ENCODE measurements at regions not wholly inside any gene's neighbourhood (a gene's known extent, or its start where the extent isn't known, plus 50 kb on each side); places are given as distances from the start of the nearest gene placed in this dataset.

DNA sequence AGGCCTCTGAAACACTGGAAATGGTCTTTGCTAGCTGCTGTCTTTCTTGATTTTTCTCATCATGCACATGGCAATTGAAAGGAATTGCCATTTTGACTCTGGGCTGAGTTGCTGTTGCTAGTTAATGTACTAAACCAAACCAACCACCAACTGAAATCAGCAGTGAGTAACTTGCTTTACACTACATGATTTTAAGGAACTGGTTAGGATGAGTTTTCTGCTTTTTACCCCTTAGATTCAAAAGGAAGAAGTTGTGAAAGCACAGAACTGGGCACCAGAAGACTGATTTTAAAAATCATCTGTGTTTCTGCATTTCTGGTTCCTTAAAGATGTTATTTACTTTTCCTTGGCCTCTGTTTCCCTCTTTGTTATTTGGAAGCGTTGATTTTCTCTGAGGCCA lies 361.9 kb downstream of the HLX start:
- H2BK120ac ChIP-seq (ENCODE audit: low read depth, low read length), result no peak overlapping the region
- H3K79me1 ChIP-seq (ENCODE audit: low read depth, low read length), result no peaks in the 10 kb centered on the region
- H3K9me3 ChIP-seq (replicated peaks in 1 of 2; ENCODE audit: control insufficient read depth in 2 of 2, insufficient read depth in 1 of 2, low read depth in 1 of 2, low read length in 2 of 2), result no peaks in the 10 kb centered on the region
- H3K27me3 ChIP-seq (ENCODE audit: control insufficient read depth in 3 of 3, insufficient read depth in 3 of 3, low read depth in 1 of 3, low read length in 3 of 3), result no peaks in the 10 kb centered on the region
- H3K4me1 ChIP-seq (ENCODE audit: control insufficient read depth in 2 of 2, insufficient read depth in 1 of 2, low read depth in 1 of 2, low read length in 2 of 2), result no peaks in the 10 kb centered on the region
- no peak overlapping the region for H4K8ac ChIP-seq (ENCODE audit: low read depth, low read length)
- H2BK12ac ChIP-seq (ENCODE audit: low read length), result no peak overlapping the region
- H3K23ac ChIP-seq (ENCODE audit: low read depth, low read length, poor library complexity), result no peak overlapping the region
- no peak overlapping the region for H2AK5ac ChIP-seq (ENCODE audit: low read depth, low read length)
- no peak overlapping the region for H2AFZ ChIP-seq (ENCODE audit: low read length)
- H3K9ac ChIP-seq (ENCODE audit: low read depth, low read length, poor library complexity), result no peak overlapping the region
- no peak overlapping the region for H3K4ac ChIP-seq (ENCODE audit: low read length)
- DNase-seq (ENCODE audit: low spot score), result no peak
- no peak overlapping the region for H3K4me3 ChIP-seq (ENCODE audit: low read length in 2 of 2)
- WGBS, 2 donors (ENCODE audit: extremely low coverage in 2 of 2, insufficient read length in 2 of 2, insufficient replicate concordance in 1 of 2), result no CpG with 5 or more reads among the region's 1 CpG
- no peaks in the 10 kb centered on the region for H3K36me3 ChIP-seq (replicated peaks in 1 of 2; ENCODE audit: control insufficient read depth in 2 of 2, insufficient read depth in 2 of 2, low read length in 2 of 2)
- H3K27ac ChIP-seq (replicated peaks; ENCODE audit: low read length), result no peak overlapping the region
- no peak overlapping the region for H2BK15ac ChIP-seq (ENCODE audit: low read length)
- no peak overlapping the region for H4K91ac ChIP-seq (ENCODE audit: low read depth, low read length, poor library complexity)
- H2BK5ac ChIP-seq (ENCODE audit: low read length), result no peak overlapping the region
- H3K14ac ChIP-seq (ENCODE audit: low read length), result no peak overlapping the region
- no peak overlapping the region for H3K4me2 ChIP-seq (ENCODE audit: insufficient read depth, low read length, poor library complexity, severe bottlenecking)
- no peak overlapping the region for H3K18ac ChIP-seq (ENCODE audit: low read length)

DNA sequence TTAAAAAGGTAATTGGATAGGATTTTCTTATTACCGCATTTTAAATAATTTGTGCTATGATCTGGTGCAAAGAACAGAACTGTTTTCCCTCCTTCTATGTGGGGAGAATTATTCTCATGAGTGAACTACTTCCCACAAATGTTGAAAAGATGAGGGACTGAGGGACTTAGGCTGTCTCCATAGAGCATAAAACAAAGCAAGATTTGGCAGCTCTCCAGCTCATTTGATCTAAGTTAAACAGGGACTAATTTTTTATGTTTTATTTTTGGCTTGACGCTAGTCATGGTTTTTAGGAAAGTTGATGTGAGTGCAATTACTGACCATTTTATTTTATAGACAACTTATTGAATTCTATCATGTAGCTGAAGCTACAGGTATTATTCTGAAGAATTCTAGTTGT lies 362.3 kb downstream of the HLX start:
- H3K79me1 ChIP-seq (ENCODE audit: low read depth, low read length), result no peaks in the 10 kb centered on the region
- no CpG with 5 or more reads among the region's 2 CpGs for WGBS, 2 donors (ENCODE audit: extremely low coverage in 2 of 2, insufficient read length in 2 of 2, insufficient replicate concordance in 1 of 2)
- no peak overlapping the region for H2AK5ac ChIP-seq (ENCODE audit: low read depth, low read length)
- H3K23ac ChIP-seq (ENCODE audit: low read depth, low read length, poor library complexity), result no peak overlapping the region
- H3K18ac ChIP-seq (ENCODE audit: low read length), result no peak overlapping the region
- H4K8ac ChIP-seq (ENCODE audit: low read depth, low read length), result no peak overlapping the region
- H2BK12ac ChIP-seq (ENCODE audit: low read length), result no peak overlapping the region
- H2BK120ac ChIP-seq (ENCODE audit: low read depth, low read length), result no peak overlapping the region
- H3K36me3 ChIP-seq (replicated peaks in 1 of 2; ENCODE audit: control insufficient read depth in 2 of 2, insufficient read depth in 2 of 2, low read length in 2 of 2), result no peaks in the 10 kb centered on the region
- no peak overlapping the region for H3K14ac ChIP-seq (ENCODE audit: low read length)
- H2AFZ ChIP-seq (ENCODE audit: low read length), result no peak overlapping the region
- H3K4me2 ChIP-seq (ENCODE audit: insufficient read depth, low read length, poor library complexity, severe bottlenecking), result no peak overlapping the region
- no peak for DNase-seq (ENCODE audit: low spot score)
- H3K4me3 ChIP-seq (ENCODE audit: low read length in 2 of 2), result no peak overlapping the region
- no peaks in the 10 kb centered on the region for H3K9me3 ChIP-seq (replicated peaks in 1 of 2; ENCODE audit: control insufficient read depth in 2 of 2, insufficient read depth in 1 of 2, low read depth in 1 of 2, low read length in 2 of 2)
- H3K27me3 ChIP-seq (ENCODE audit: control insufficient read depth in 3 of 3, insufficient read depth in 3 of 3, low read depth in 1 of 3, low read length in 3 of 3), result no peaks in the 10 kb centered on the region
- no peak overlapping the region for H3K9ac ChIP-seq (ENCODE audit: low read depth, low read length, poor library complexity)
- H2BK5ac ChIP-seq (ENCODE audit: low read length), result no peak overlapping the region
- no peak overlapping the region for H3K27ac ChIP-seq (replicated peaks; ENCODE audit: low read length)
- H3K4me1 ChIP-seq (ENCODE audit: control insufficient read depth in 2 of 2, insufficient read depth in 1 of 2, low read depth in 1 of 2, low read length in 2 of 2), result no peaks in the 10 kb centered on the region
- no peak overlapping the region for H4K91ac ChIP-seq (ENCODE audit: low read depth, low read length, poor library complexity)
- no peak overlapping the region for H3K4ac ChIP-seq (ENCODE audit: low read length)
- no peak overlapping the region for H2BK15ac ChIP-seq (ENCODE audit: low read length)

- H4K91ac ChIP-seq (ENCODE audit: low read depth, low read length, poor library complexity), result no peak overlapping the region
- no peak overlapping the region for H3K4me3 ChIP-seq (ENCODE audit: low read length in 2 of 2)
- no peak overlapping the region for H3K27ac ChIP-seq (replicated peaks; ENCODE audit: low read length)
- H2AFZ ChIP-seq (ENCODE audit: low read length), result no peak overlapping the region
- no peak for DNase-seq (ENCODE audit: low spot score)
- H4K8ac ChIP-seq (ENCODE audit: low read depth, low read length), result no peak overlapping the region
- no peaks in the 10 kb centered on the region for H3K9me3 ChIP-seq (replicated peaks in 1 of 2; ENCODE audit: control insufficient read depth in 2 of 2, insufficient read depth in 1 of 2, low read depth in 1 of 2, low read length in 2 of 2)
- no peak overlapping the region for H3K18ac ChIP-seq (ENCODE audit: low read length)
- H3K79me1 ChIP-seq (ENCODE audit: low read depth, low read length), result no peaks in the 10 kb centered on the region
- no peak overlapping the region for H2BK15ac ChIP-seq (ENCODE audit: low read length)
- no peak overlapping the region for H3K4me2 ChIP-seq (ENCODE audit: insufficient read depth, low read length, poor library complexity, severe bottlenecking)
- H3K23ac ChIP-seq (ENCODE audit: low read depth, low read length, poor library complexity), result no peak overlapping the region
- no peaks in the 10 kb centered on the region for H3K36me3 ChIP-seq (replicated peaks in 1 of 2; ENCODE audit: control insufficient read depth in 2 of 2, insufficient read depth in 2 of 2, low read length in 2 of 2)
- H3K4ac ChIP-seq (ENCODE audit: low read length), result no peak overlapping the region
- no peak overlapping the region for H2BK120ac ChIP-seq (ENCODE audit: low read depth, low read length)
- H3K14ac ChIP-seq (ENCODE audit: low read length), result no peak overlapping the region
- no peak overlapping the region for H2AK5ac ChIP-seq (ENCODE audit: low read depth, low read length)
- no peak overlapping the region for H2BK5ac ChIP-seq (ENCODE audit: low read length)
- no peak overlapping the region for H2BK12ac ChIP-seq (ENCODE audit: low read length)
- H3K27me3 ChIP-seq (ENCODE audit: control insufficient read depth in 3 of 3, insufficient read depth in 3 of 3, low read depth in 1 of 3, low read length in 3 of 3), result no peaks in the 10 kb centered on the region
- no CpG with 5 or more reads among the region's 2 CpGs for WGBS, 2 donors (ENCODE audit: extremely low coverage in 2 of 2, insufficient read length in 2 of 2, insufficient replicate concordance in 1 of 2)
- H3K4me1 ChIP-seq (ENCODE audit: control insufficient read depth in 2 of 2, insufficient read depth in 1 of 2, low read depth in 1 of 2, low read length in 2 of 2), result no peaks in the 10 kb centered on the region
- no peak overlapping the region for H3K9ac ChIP-seq (ENCODE audit: low read depth, low read length, poor library complexity)
Observed at GRCh38 chr1:221246067-221246466, 366.8 kb downstream of the HLX start.

GRCh38 chr1:221246628-221247415 lies 367.6 kb downstream of the HLX start:
- Histone ChIP-seq H3K4me3 (ENCODE audit: low read length in 2 of 2) (no peak overlapping the region), H4K8ac (ENCODE audit: low read depth, low read length) (no peak overlapping the region), H3K9ac (ENCODE audit: low read depth, low read length, poor library complexity) (no peak overlapping the region), H3K23ac (ENCODE audit: low read depth, low read length, poor library complexity) (no peak overlapping the region), H3K4me1 (ENCODE audit: control insufficient read depth in 2 of 2, insufficient read depth in 1 of 2, low read depth in 1 of 2, low read length in 2 of 2) (no peaks in the 10 kb centered on the region), H3K36me3 (replicated peaks in 1 of 2; ENCODE audit: control insufficient read depth in 2 of 2, insufficient read depth in 2 of 2, low read length in 2 of 2) (no peaks in the 10 kb centered on the region), H3K27ac (replicated peaks; ENCODE audit: low read length) (no peak overlapping the region), H3K27me3 (ENCODE audit: control insufficient read depth in 3 of 3, insufficient read depth in 3 of 3, low read depth in 1 of 3, low read length in 3 of 3) (no peaks in the 10 kb centered on the region), H3K4me2 (ENCODE audit: insufficient read depth, low read length, poor library complexity, severe bottlenecking) (no peak overlapping the region), H2BK15ac (ENCODE audit: low read length) (no peak overlapping the region), H2AFZ (ENCODE audit: low read length) (no peak overlapping the region), H3K4ac (ENCODE audit: low read length) (no peak overlapping the region), H2BK12ac (ENCODE audit: low read length) (no peak overlapping the region), H3K79me1 (ENCODE audit: low read depth, low read length) (no peaks in the 10 kb centered on the region), H4K91ac (ENCODE audit: low read depth, low read length, poor library complexity) (no peak overlapping the region), H2BK5ac (ENCODE audit: low read length) (no peak overlapping the region), H3K9me3 (replicated peaks in 1 of 2; ENCODE audit: control insufficient read depth in 2 of 2, insufficient read depth in 1 of 2, low read depth in 1 of 2, low read length in 2 of 2) (no peaks in the 10 kb centered on the region), H2BK120ac (ENCODE audit: low read depth, low read length) (no peak overlapping the region), H3K14ac (ENCODE audit: low read length) (no peak overlapping the region), H2AK5ac (ENCODE audit: low read depth, low read length) (no peak overlapping the region), H3K18ac (ENCODE audit: low read length) (no peak overlapping the region)
- DNase-seq (ENCODE audit: low spot score), result no peak
- WGBS, 2 donors (ENCODE audit: extremely low coverage in 2 of 2, insufficient read length in 2 of 2, insufficient replicate concordance in 1 of 2), result no CpG with 5 or more reads among the region's 4 CpGs

Data from neuronal stem cell (in vitro differentiated cells).